ENCODE measurements at regions not wholly inside any gene's neighbourhood (a gene's known extent, or its start where the extent isn't known, plus 50 kb on each side); places are given as distances from the start of the nearest gene placed in this dataset.

DNA sequence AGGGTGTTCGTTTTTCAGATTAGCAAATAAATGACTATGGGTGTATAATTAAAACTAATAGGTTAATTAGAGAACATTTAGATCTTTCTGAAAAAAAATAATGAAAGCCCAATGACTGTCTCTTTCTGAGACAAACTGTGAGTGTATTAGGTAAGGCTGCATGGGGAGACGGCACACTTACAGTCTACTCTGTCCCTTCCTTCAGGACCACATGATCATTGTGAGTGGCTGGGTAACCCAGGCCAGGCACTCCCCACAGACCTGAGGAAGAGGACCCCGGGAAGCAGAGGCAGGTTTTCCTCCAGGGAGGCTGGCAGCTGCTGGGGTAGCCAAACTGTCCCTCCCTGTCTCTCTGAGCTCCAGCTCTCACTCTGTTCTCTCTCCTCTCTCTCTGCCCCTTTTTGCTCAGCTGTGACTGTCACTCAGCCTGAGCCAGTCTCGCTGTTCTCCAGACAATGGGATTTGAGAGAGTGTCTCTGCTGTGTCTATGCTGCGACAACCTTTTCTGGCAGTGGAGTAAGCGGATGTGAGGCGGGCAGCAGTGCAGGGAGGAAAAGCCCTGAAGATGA is 83.1 kb upstream of the NCAM1 start:
- H3K4me1 ChIP-seq (ENCODE audit: low read length) = no peaks in the 10 kb centered on the region
- no peak for DNase-seq
- H3K9me3 ChIP-seq (ENCODE audit: low read length) = no peaks in the 10 kb centered on the region
- no peak overlapping the region for H2AFZ ChIP-seq (ENCODE audit: low read length)
- H3K36me3 ChIP-seq (ENCODE audit: insufficient read depth, low read length) = no peaks in the 10 kb centered on the region
- no peak overlapping the region for H3K27ac ChIP-seq (ENCODE audit: low read length)
- no peaks in the 10 kb centered on the region for H3K9me2 ChIP-seq (replicated peaks; ENCODE audit: insufficient read depth, low read length)
- no peak overlapping the region for H3K9ac ChIP-seq (ENCODE audit: low read length)
- H3K79me2 ChIP-seq (ENCODE audit: low read length) = no peaks in the 10 kb centered on the region
- no peaks in the 10 kb centered on the region for H3K27me3 ChIP-seq (ENCODE audit: low read length)
- H4K20me1 ChIP-seq (ENCODE audit: insufficient read depth, low read depth, low read length) = no peaks in the 10 kb centered on the region
- H3K4me3 ChIP-seq (ENCODE audit: low read length) = no peak overlapping the region
- no peak overlapping the region for H3K4me2 ChIP-seq (ENCODE audit: low read depth, low read length, poor library complexity, severe bottlenecking)

DNA sequence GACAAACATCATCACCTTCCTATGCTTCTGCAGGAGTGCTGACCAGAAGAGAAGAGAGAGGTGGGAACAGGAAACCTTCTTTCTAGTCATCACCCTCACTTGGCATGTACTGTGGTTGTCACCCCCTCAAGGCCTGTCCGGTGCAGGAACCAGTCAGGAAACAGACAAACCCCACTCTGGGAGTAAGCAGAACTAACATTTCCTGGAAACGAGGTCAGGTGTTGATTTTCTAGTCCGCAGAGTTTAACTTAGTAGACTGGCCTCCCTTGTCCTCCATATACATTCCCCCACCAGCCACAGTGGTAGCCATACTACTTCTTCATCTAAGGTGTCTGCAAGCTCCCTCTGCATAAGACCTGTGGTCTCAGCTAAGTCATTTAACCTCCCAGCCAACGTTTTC is 80.7 kb upstream of the NCAM1 start:
- Histone ChIP-seq H3K4me1 (ENCODE audit: low read length) (no peaks in the 10 kb centered on the region), H3K4me3 (ENCODE audit: low read length) (no peak overlapping the region), H3K79me2 (ENCODE audit: low read length) (no peaks in the 10 kb centered on the region), H3K36me3 (ENCODE audit: insufficient read depth, low read length) (no peaks in the 10 kb centered on the region), H3K27ac (ENCODE audit: low read length) (no peak overlapping the region), H2AFZ (ENCODE audit: low read length) (no peak overlapping the region), H3K9me2 (replicated peaks; ENCODE audit: insufficient read depth, low read length) (no peaks in the 10 kb centered on the region), H3K9ac (ENCODE audit: low read length) (no peak overlapping the region), H3K27me3 (ENCODE audit: low read length) (no peaks in the 10 kb centered on the region), H3K4me2 (ENCODE audit: low read depth, low read length, poor library complexity, severe bottlenecking) (no peak overlapping the region), H4K20me1 (ENCODE audit: insufficient read depth, low read depth, low read length) (no peaks in the 10 kb centered on the region), H3K9me3 (ENCODE audit: low read length) (no peaks in the 10 kb centered on the region)
- no peak for DNase-seq

DNA sequence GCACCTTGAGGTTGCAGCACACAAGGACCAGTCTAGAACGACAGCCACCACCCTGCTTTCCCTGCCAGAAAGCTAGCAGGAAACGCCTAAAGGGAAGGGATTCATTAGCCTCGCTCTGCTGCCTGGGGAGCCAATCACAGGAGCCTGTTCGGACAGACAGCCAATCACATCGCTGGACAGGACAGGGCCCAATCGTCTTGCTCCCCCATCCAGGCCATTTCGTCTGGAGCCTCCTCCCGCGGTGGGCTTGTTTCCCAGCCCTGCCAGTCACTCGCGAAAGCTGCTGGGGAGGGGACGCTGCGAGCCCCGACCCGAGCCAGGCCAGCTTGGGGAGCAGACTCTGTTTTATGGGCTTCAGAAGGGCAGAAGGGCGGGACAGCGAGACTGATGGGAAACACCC is 79.8 kb upstream of the NCAM1 start:
- no peaks in the 10 kb centered on the region for H3K9me3 ChIP-seq (ENCODE audit: low read length)
- H3K79me2 ChIP-seq (ENCODE audit: low read length) = no peaks in the 10 kb centered on the region
- H4K20me1 ChIP-seq (ENCODE audit: insufficient read depth, low read depth, low read length) = no peaks in the 10 kb centered on the region
- H3K9ac ChIP-seq (ENCODE audit: low read length) = no peak overlapping the region
- H3K9me2 ChIP-seq (replicated peaks; ENCODE audit: insufficient read depth, low read length) = no peaks in the 10 kb centered on the region
- H2AFZ ChIP-seq (ENCODE audit: low read length) = no peak overlapping the region
- H3K4me2 ChIP-seq (ENCODE audit: low read depth, low read length, poor library complexity, severe bottlenecking) = no peak overlapping the region
- no peaks in the 10 kb centered on the region for H3K4me1 ChIP-seq (ENCODE audit: low read length)
- H3K27me3 ChIP-seq (ENCODE audit: low read length) = no peaks in the 10 kb centered on the region
- no peak for DNase-seq
- no peak overlapping the region for H3K4me3 ChIP-seq (ENCODE audit: low read length)
- no peaks in the 10 kb centered on the region for H3K36me3 ChIP-seq (ENCODE audit: insufficient read depth, low read length)
- no peak overlapping the region for H3K27ac ChIP-seq (ENCODE audit: low read length)

DNA sequence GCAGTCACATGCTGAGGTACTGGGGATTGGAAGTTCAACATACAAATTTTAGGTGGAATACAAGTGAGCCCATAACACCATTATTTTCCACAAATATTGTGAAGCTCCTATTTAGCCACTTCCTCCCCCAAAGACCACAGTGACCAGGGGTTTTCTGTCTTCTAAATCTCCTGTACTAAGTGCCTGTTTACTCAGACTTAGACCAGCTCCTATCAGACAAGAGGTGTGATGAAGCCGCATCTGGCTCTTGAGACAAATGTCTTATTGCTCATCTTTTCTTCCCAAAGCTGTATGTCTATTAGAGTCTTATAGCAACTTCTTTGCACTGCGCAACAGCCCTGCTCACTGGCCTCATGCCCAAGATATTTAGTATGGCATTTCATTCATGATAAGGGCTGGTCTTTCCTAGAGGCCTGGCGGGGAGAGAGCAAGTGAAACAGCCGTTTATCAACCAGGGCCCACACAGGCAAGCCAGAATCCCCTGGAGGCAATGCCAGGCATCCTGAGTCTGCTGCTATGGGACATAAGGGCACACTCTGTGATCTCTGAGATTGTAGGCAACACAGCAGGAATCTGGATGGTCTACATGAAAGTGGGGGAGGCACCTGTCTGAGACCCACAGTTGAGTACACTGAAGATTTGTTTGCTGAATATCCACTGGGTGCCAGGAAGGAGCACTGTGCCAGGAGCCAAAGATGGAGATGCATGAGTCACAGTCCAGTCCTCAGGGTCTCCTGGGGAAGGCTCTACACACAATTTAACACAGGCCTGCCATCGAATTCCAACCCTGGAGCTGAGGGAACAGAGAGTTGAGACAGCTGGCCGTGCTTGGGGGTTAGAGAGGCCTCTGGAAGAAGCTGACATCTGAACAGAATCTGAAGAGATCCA is 78.5 kb upstream of the NCAM1 start:
- no peaks in the 10 kb centered on the region for H3K9me2 ChIP-seq (replicated peaks; ENCODE audit: insufficient read depth, low read length)
- H3K9ac ChIP-seq (ENCODE audit: low read length) = no peak overlapping the region
- H2AFZ ChIP-seq (ENCODE audit: low read length) = no peak overlapping the region
- no peak overlapping the region for H3K27ac ChIP-seq (ENCODE audit: low read length)
- H4K20me1 ChIP-seq (ENCODE audit: insufficient read depth, low read depth, low read length) = no peaks in the 10 kb centered on the region
- no peaks in the 10 kb centered on the region for H3K4me1 ChIP-seq (ENCODE audit: low read length)
- H3K79me2 ChIP-seq (ENCODE audit: low read length) = no peaks in the 10 kb centered on the region
- no peaks in the 10 kb centered on the region for H3K9me3 ChIP-seq (ENCODE audit: low read length)
- DNase-seq = no peak
- no peaks in the 10 kb centered on the region for H3K36me3 ChIP-seq (ENCODE audit: insufficient read depth, low read length)
- no peaks in the 10 kb centered on the region for H3K27me3 ChIP-seq (ENCODE audit: low read length)
- no peak overlapping the region for H3K4me3 ChIP-seq (ENCODE audit: low read length)
- no peak overlapping the region for H3K4me2 ChIP-seq (ENCODE audit: low read depth, low read length, poor library complexity, severe bottlenecking)

DNA sequence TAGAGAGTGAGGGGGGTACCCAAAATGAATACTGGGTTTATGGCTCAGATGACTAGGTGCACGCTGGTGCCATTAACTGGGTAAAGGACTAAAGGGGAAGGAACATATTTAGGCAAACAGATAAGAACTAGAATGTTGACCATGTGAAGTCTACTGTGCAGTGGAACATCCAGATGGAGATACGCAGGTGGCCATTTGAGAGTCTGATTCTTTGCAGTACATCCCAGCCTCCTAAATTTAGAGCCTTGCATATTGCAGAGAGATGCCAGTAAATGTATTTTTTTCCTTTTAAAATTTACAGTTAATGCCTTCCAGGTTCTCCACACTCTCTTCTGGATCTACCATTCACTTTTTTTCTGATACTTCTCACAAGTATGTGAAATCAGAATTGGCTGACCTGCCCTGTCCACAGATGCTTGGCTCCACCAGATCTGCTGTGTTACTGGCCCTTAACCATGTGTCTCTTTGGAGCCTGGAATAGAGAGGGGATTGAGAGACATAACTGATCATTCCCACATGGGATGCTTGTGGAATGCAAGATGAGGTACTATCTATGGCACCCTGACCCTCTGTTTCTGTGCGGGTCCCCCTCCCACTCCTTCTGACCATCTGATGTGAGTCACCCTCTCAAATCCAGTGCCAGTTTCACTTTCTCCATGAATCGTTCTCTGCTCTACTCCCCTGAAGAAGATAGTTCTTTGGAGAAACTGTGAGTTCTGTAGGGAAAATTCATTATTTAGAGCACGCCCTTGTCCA is 77.0 kb upstream of the NCAM1 start:
- H3K79me2 ChIP-seq (ENCODE audit: low read length) = no peaks in the 10 kb centered on the region
- no peak overlapping the region for H3K4me2 ChIP-seq (ENCODE audit: low read depth, low read length, poor library complexity, severe bottlenecking)
- no peaks in the 10 kb centered on the region for H3K36me3 ChIP-seq (ENCODE audit: insufficient read depth, low read length)
- H3K4me1 ChIP-seq (ENCODE audit: low read length) = no peaks in the 10 kb centered on the region
- H3K9me3 ChIP-seq (ENCODE audit: low read length) = no peaks in the 10 kb centered on the region
- no peaks in the 10 kb centered on the region for H4K20me1 ChIP-seq (ENCODE audit: insufficient read depth, low read depth, low read length)
- no peaks in the 10 kb centered on the region for H3K27me3 ChIP-seq (ENCODE audit: low read length)
- H3K9me2 ChIP-seq (replicated peaks; ENCODE audit: insufficient read depth, low read length) = no peaks in the 10 kb centered on the region
- no peak overlapping the region for H2AFZ ChIP-seq (ENCODE audit: low read length)
- DNase-seq = no peak
- no peak overlapping the region for H3K27ac ChIP-seq (ENCODE audit: low read length)
- no peak overlapping the region for H3K9ac ChIP-seq (ENCODE audit: low read length)
- no peak overlapping the region for H3K4me3 ChIP-seq (ENCODE audit: low read length)

DNA sequence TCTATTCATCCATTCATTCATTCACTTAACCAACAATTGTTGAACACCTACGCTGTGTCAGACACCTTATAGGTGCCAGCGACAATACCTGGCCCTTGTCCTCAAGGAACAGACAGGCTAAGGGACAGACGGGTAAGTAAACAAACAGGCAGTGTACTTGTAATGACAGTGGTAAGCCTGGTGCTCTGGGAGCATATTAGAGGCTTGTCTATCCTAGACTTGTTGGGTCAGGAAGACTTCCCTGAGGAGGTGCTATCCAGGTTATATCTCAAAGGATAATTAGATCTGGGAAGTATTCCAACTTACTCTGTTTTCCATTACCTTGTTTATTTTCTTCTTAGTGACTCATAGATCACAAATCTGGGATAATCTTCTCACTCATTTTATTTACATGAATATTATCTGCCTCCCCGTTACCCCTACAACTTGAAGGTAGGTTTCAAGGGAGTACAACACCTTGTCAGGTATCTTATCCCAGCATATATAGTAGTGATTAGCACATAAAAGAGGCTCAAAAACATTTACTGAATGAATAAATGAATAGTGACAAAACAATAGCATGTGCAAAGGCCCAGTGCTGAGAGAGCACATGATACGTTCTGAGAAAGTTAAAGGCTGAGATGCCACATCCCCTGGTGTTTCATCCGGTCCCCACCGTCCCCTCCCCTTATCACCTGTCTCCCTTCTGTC is 75.3 kb upstream of the NCAM1 start:
- no peaks in the 10 kb centered on the region for H3K9me2 ChIP-seq (replicated peaks; ENCODE audit: insufficient read depth, low read length)
- no peaks in the 10 kb centered on the region for H3K4me1 ChIP-seq (ENCODE audit: low read length)
- H3K27ac ChIP-seq (ENCODE audit: low read length) = no peak overlapping the region
- H3K27me3 ChIP-seq (ENCODE audit: low read length) = no peaks in the 10 kb centered on the region
- no peaks in the 10 kb centered on the region for H3K79me2 ChIP-seq (ENCODE audit: low read length)
- H4K20me1 ChIP-seq (ENCODE audit: insufficient read depth, low read depth, low read length) = no peaks in the 10 kb centered on the region
- no peak overlapping the region for H3K9ac ChIP-seq (ENCODE audit: low read length)
- no peak overlapping the region for H3K4me2 ChIP-seq (ENCODE audit: low read depth, low read length, poor library complexity, severe bottlenecking)
- no peak overlapping the region for H2AFZ ChIP-seq (ENCODE audit: low read length)
- H3K9me3 ChIP-seq (ENCODE audit: low read length) = no peaks in the 10 kb centered on the region
- DNase-seq = no peak
- H3K36me3 ChIP-seq (ENCODE audit: insufficient read depth, low read length) = no peaks in the 10 kb centered on the region
- no peak overlapping the region for H3K4me3 ChIP-seq (ENCODE audit: low read length)

DNA sequence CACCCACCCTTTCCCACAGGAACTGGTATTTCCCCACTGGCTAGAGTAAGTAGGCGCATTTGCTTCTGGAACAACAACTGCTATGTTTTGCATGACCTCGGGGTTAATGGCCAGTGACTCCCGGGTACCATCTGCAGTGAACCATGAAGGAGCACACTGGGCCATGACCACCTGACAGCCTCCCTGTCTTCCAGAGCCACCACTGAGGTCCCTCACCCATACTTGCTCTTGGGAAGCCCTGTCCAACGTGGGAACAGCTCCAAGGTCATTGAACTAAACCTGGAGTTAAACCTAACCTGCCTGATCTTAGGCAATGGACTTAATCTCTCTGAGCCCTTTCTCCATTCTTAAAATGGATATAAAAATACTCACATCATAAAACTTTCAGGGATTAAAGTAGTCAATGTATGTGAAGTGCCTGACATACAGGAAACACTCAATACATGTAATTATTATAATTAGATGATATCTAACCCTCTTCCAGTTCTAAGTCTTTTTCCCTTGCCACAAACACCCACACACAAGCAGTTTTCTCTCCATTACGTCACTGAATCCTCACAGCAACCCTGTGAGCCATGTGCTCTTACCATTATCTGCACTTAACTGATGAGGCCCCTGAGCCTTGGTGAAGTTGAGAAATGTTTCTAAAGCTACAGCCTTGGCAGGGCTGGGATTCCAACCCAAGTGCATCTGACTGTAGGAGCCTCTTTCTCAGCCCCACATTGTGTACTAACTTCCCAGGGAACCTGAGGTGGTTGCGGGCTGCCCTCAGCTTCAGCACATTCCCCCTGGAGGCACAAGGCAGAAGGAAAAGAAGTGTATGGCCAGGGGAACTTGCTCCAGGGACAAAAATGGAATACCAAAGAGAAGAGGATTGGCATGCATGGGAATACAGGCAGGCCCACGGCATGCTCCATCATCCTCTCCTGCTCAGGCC is 74.5 kb upstream of the NCAM1 start:
- H4K20me1 ChIP-seq (ENCODE audit: insufficient read depth, low read depth, low read length) = no peaks in the 10 kb centered on the region
- no peaks in the 10 kb centered on the region for H3K9me3 ChIP-seq (ENCODE audit: low read length)
- H3K27ac ChIP-seq (ENCODE audit: low read length) = no peak overlapping the region
- H3K79me2 ChIP-seq (ENCODE audit: low read length) = no peaks in the 10 kb centered on the region
- no peaks in the 10 kb centered on the region for H3K4me1 ChIP-seq (ENCODE audit: low read length)
- H2AFZ ChIP-seq (ENCODE audit: low read length) = no peak overlapping the region
- no peaks in the 10 kb centered on the region for H3K36me3 ChIP-seq (ENCODE audit: insufficient read depth, low read length)
- no peak overlapping the region for H3K9ac ChIP-seq (ENCODE audit: low read length)
- H3K4me2 ChIP-seq (ENCODE audit: low read depth, low read length, poor library complexity, severe bottlenecking) = no peak overlapping the region
- DNase-seq = no peak
- no peaks in the 10 kb centered on the region for H3K9me2 ChIP-seq (replicated peaks; ENCODE audit: insufficient read depth, low read length)
- H3K27me3 ChIP-seq (ENCODE audit: low read length) = no peaks in the 10 kb centered on the region
- no peak overlapping the region for H3K4me3 ChIP-seq (ENCODE audit: low read length)

Measured in Karpas-422 (cell line).